ENCODE measurements at regions not wholly inside any gene's neighbourhood (a gene's known extent, or its start where the extent isn't known, plus 50 kb on each side); places are given as distances from the start of the nearest gene placed in this dataset.
"Not testable (repeated sequence)": the region's sequence is repeated elsewhere in the genome, so short reads cannot be mapped to it uniquely, and the experiment has no call there.

- in situ Hi-C loops (cut with HindIII; ENCODE audit: low pct_unique_long_range_greater_than_20kb, low sequenced_read_pairs): no loop called here
- no peak for DNase-seq (ENCODE audit: low read depth, low spot score)
Measured at GRCh38 chr3:151609491-151609890, 124.2 kb upstream of the AADACL2 start.

- in situ Hi-C loops (cut with HindIII; ENCODE audit: low pct_unique_long_range_greater_than_20kb, low sequenced_read_pairs): no loop called here
- no peak for DNase-seq (ENCODE audit: low read depth, low spot score)
Measured at GRCh38 chr3:151604891-151605290, 128.8 kb upstream of the AADACL2 start.

GRCh38 chr3:151600783-151601182, 132.9 kb upstream of the AADACL2 start:
- no peak for DNase-seq (ENCODE audit: low read depth, low spot score)
- in situ Hi-C loops (cut with HindIII; ENCODE audit: low pct_unique_long_range_greater_than_20kb, low sequenced_read_pairs): no loop called here

- in situ Hi-C loops (cut with HindIII; ENCODE audit: low pct_unique_long_range_greater_than_20kb, low sequenced_read_pairs): no loop called here
- DNase-seq (ENCODE audit: low read depth, low spot score): no peak
Measured at GRCh38 chr3:151599103-151599672, 134.5 kb upstream of the AADACL2 start.

- in situ Hi-C loops (cut with HindIII; ENCODE audit: low pct_unique_long_range_greater_than_20kb, low sequenced_read_pairs): no loop called here
- DNase-seq (ENCODE audit: low read depth, low spot score): no peak
Measured at GRCh38 chr3:151596940-151597339, 136.1 kb upstream of the IGSF10 start.

GRCh38 chr3:151593928-151594327, 133.1 kb upstream of the IGSF10 start:
- in situ Hi-C loops (cut with HindIII; ENCODE audit: low pct_unique_long_range_greater_than_20kb, low sequenced_read_pairs): no loop called here
- DNase-seq (ENCODE audit: low read depth, low spot score): peak; percentile 4

GRCh38 chr3:151592287-151592686, 131.4 kb upstream of the IGSF10 start:
- DNase-seq (ENCODE audit: low read depth, low spot score): peak; percentile 14
- in situ Hi-C loops (cut with HindIII; ENCODE audit: low pct_unique_long_range_greater_than_20kb, low sequenced_read_pairs): no loop called here

- no peak for DNase-seq (ENCODE audit: low read depth, low spot score)
- in situ Hi-C loops (cut with HindIII; ENCODE audit: low pct_unique_long_range_greater_than_20kb, low sequenced_read_pairs): no loop called here
Measured at GRCh38 chr3:151591441-151591840, 130.6 kb upstream of the IGSF10 start.

GRCh38 chr3:151589311-151589710, 128.4 kb upstream of the IGSF10 start:
- DNase-seq (ENCODE audit: low read depth, low spot score): no peak
- in situ Hi-C loops (cut with HindIII; ENCODE audit: low pct_unique_long_range_greater_than_20kb, low sequenced_read_pairs): no loop called here

- DNase-seq (ENCODE audit: low read depth, low spot score); in situ Hi-C loops (cut with HindIII; ENCODE audit: low pct_unique_long_range_greater_than_20kb, low sequenced_read_pairs): not testable (repeated sequence)
Measured at GRCh38 chr3:151587659-151588058, 126.8 kb upstream of the IGSF10 start.

- in situ Hi-C loops (cut with HindIII; ENCODE audit: low pct_unique_long_range_greater_than_20kb, low sequenced_read_pairs): no loop called here
Measured at GRCh38 chr3:151584566-151584965, 123.7 kb upstream of the IGSF10 start.

GRCh38 chr3:151581035-151581434, 120.2 kb upstream of the IGSF10 start:
- DNase-seq (ENCODE audit: low read depth, low spot score): no peak
- in situ Hi-C loops (cut with HindIII; ENCODE audit: low pct_unique_long_range_greater_than_20kb, low sequenced_read_pairs): no loop called here

More at GRCh38 chr3:151584566-151584965, 123.7 kb upstream of the IGSF10 start:
- no peak for DNase-seq (ENCODE audit: low read depth, low spot score)

GRCh38 chr3:151580591-151580990, 119.7 kb upstream of the IGSF10 start:
- in situ Hi-C loops (cut with HindIII; ENCODE audit: low pct_unique_long_range_greater_than_20kb, low sequenced_read_pairs): no loop called here
- peak; percentile 5 for DNase-seq (ENCODE audit: low read depth, low spot score)

- no peak for DNase-seq (ENCODE audit: low read depth, low spot score)
- in situ Hi-C loops (cut with HindIII; ENCODE audit: low pct_unique_long_range_greater_than_20kb, low sequenced_read_pairs): no loop called here
Measured at GRCh38 chr3:151579571-151580270, 118.9 kb upstream of the IGSF10 start.

GRCh38 chr3:151578495-151578894, 117.6 kb upstream of the IGSF10 start:
- in situ Hi-C loops (cut with HindIII; ENCODE audit: low pct_unique_long_range_greater_than_20kb, low sequenced_read_pairs): no loop called here
- no peak for DNase-seq (ENCODE audit: low read depth, low spot score)

- no peak for DNase-seq (ENCODE audit: low read depth, low spot score)
- in situ Hi-C loops (cut with HindIII; ENCODE audit: low pct_unique_long_range_greater_than_20kb, low sequenced_read_pairs): no loop called here
Measured at GRCh38 chr3:151576511-151577137, 115.8 kb upstream of the IGSF10 start.

GRCh38 chr3:151568184-151568583, 107.3 kb upstream of the IGSF10 start:
- DNase-seq (ENCODE audit: low read depth, low spot score): peak; percentile 76

GRCh38 chr3:151567477-151567876, 106.6 kb upstream of the IGSF10 start:
- DNase-seq (ENCODE audit: low read depth, low spot score): no peak
- in situ Hi-C loops (cut with HindIII; ENCODE audit: low pct_unique_long_range_greater_than_20kb, low sequenced_read_pairs): no loop called here

More at GRCh38 chr3:151568184-151568583, 107.3 kb upstream of the IGSF10 start:
- in situ Hi-C loops (cut with HindIII; ENCODE audit: low pct_unique_long_range_greater_than_20kb, low sequenced_read_pairs): no loop called here

- in situ Hi-C loops (cut with HindIII; ENCODE audit: low pct_unique_long_range_greater_than_20kb, low sequenced_read_pairs): no loop called here
- DNase-seq (ENCODE audit: low read depth, low spot score): no peak
Measured at GRCh38 chr3:151564261-151564660, 103.4 kb upstream of the IGSF10 start.

Measured in SK-MEL-5 (cell line).